Caco-2 (cell line): ENCODE measurements at regions not wholly inside any gene's neighbourhood (a gene's known extent, or its start where the extent isn't known, plus 50 kb on each side); places are given as distances from the start of the nearest gene placed in this dataset.
A peak's percentile ranks its signal among the peaks of the same experiment; 100 is the strongest.

Experiments used
- BruUV-seq: library from RNA; stranded (reverse); fragments of 400-500 nt; replicated peaks from 2 replicates; lab custom pipeline; 2021; lab: Mats Ljungman, UMichigan
- CTCF ChIA-PET: fragments of 300-600 bp; sonication (Branson Sonifier 250); formaldehyde crosslinking; loops from one replicate; lab custom pipeline; 2022; ENCODE audit warnings: antibody characterized with exemption; lab: Charles Lee
- POLR2A ChIA-PET: fragments of 300-600 bp; sonication (Branson Sonifier 250); formaldehyde crosslinking; loops from one replicate; lab custom pipeline; 2022; ENCODE audit warnings: antibody characterized with exemption; lab: Charles Lee
- DNase-seq, 2 experiments: peaks; one replicate each; pipeline versions ENCODE4 v3.0.0 to v3.0.0-alpha.2; 2020 to 2022
- H3K27me3 ChIP-seq: replicated peaks from 2 replicates; pipeline ENCODE4 v1.6.0; 2011; ENCODE audit warnings: low read length; ENCODE audit not compliant: control insufficient read depth, insufficient read depth
- H3K36me3 ChIP-seq: 2 replicates; pipeline ENCODE4 v1.5.1; 2011; ENCODE audit warnings: low read length; ENCODE audit not compliant: control insufficient read depth, insufficient read depth
- H3K4me1 ChIP-seq: fragments of 250-450 bp; sonication (Bioruptor Pico); 2 replicates; pipeline ENCODE4 v1.5.1; 2020; ENCODE audit warnings: mild to moderate bottlenecking
- H3K4me3 ChIP-seq: 2 replicates; pipeline ENCODE4 v1.5.1; 2011; ENCODE audit warnings: low read depth, mild to moderate bottlenecking, control low read depth, low read length
- H3K9me3 ChIP-seq: fragments of 250-450 bp; sonication (Bioruptor Pico); 2 replicates; pipeline ENCODE4 v1.5.1; 2020; ENCODE audit warnings: mild to moderate bottlenecking, moderate library complexity
- H3K27ac Mint-ChIP-seq: one replicate; pipeline ENCODE4 v1.8.0; 2022; ENCODE audit warnings: mixed read lengths; ENCODE audit not compliant: unreplicated experiment
- H3K27me3 Mint-ChIP-seq: one replicate; pipeline ENCODE4 v1.8.0; 2022; ENCODE audit warnings: mixed read lengths; ENCODE audit not compliant: insufficient read depth, unreplicated experiment
- H3K36me3 Mint-ChIP-seq: one replicate; pipeline ENCODE4 v1.8.0; 2022; ENCODE audit warnings: mild to moderate bottlenecking, mixed read lengths; ENCODE audit not compliant: insufficient read depth, unreplicated experiment
- H3K4me1 Mint-ChIP-seq: one replicate; pipeline ENCODE4 v1.8.0; 2022; ENCODE audit warnings: low read depth, mixed read lengths; ENCODE audit not compliant: unreplicated experiment
- H3K4me3 Mint-ChIP-seq: one replicate; pipeline ENCODE4 v1.8.0; 2022; ENCODE audit warnings: mild to moderate bottlenecking, moderate library complexity, mixed read lengths; ENCODE audit not compliant: unreplicated experiment
- H3K9me3 Mint-ChIP-seq: one replicate; pipeline ENCODE4 v1.8.0; 2022; ENCODE audit warnings: mixed read lengths; ENCODE audit not compliant: unreplicated experiment
- intact Hi-C: fragments of 100-400 bp; cut with micrococcal nuclease; formaldehyde crosslinking; loops from one replicate; pipeline ENCODE4 v1.10.0; 2022; ENCODE audit not compliant: unreplicated experiment
- TF ChIP-seq, protein P1 (sequence below), 2 experiments: fragments of 200-600 bp in 1 of 2; IDR thresholded peaks; 1 replicate in 1 of 2; 2 replicates in 1 of 2; pipeline versions ENCODE4 v1.5.1 to v1.8.0; 2011 to 2022; ENCODE audit warnings: antibody characterized with exemption in 1 of 2, control low read depth in 1 of 2, inconsistent platforms in 1 of 2, low read depth in 1 of 2, low read length in 1 of 2, mild to moderate bottlenecking in 1 of 2, moderate library complexity in 1 of 2; ENCODE audit not compliant: insufficient read depth in 1 of 2, severe bottlenecking in 1 of 2, unreplicated experiment in 1 of 2

DNA sequence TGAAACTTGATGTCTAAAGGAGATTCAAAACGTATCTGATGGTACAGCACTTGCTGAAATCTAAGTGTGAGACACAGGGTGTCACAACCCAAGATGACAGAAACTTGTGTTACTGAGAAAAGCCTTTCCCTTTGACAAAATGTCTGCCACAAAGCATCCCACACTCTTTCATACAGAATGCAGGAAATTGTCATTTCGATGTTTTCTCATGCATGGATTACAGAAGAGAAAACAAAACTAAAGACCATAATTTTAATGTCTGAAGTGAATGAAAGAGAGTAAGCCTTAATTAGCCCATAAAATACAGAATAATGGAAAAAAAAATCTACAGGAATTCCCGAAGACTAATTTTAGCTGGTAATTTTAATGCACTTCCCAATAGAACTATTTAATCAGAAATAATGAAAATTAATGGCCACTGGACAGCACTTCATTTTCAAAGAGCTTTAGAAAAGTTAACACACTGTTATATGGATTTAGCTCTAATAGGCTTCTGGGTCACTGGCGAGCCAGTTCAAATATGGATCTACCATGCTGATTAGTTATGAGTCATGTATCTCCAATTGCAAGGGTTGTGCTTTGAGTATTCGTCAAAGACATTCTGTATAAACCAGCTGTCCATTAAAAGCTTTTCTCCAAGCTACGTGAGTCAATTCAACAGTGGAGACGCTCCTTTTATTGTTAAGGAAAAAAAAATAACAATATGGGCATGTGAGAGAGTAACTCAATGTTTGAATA is 656.7 kb downstream of the SLC16A7 start:
- CTCF ChIA-PET, result no interaction called here
- TF ChIP-seq, protein P1, sequence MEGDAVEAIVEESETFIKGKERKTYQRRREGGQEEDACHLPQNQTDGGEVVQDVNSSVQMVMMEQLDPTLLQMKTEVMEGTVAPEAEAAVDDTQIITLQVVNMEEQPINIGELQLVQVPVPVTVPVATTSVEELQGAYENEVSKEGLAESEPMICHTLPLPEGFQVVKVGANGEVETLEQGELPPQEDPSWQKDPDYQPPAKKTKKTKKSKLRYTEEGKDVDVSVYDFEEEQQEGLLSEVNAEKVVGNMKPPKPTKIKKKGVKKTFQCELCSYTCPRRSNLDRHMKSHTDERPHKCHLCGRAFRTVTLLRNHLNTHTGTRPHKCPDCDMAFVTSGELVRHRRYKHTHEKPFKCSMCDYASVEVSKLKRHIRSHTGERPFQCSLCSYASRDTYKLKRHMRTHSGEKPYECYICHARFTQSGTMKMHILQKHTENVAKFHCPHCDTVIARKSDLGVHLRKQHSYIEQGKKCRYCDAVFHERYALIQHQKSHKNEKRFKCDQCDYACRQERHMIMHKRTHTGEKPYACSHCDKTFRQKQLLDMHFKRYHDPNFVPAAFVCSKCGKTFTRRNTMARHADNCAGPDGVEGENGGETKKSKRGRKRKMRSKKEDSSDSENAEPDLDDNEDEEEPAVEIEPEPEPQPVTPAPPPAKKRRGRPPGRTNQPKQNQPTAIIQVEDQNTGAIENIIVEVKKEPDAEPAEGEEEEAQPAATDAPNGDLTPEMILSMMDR (IDR thresholded peaks at IDR 0.05; ENCODE audit: insufficient read depth in 1 of 2, low read depth in 1 of 2, low read length in 1 of 2, severe bottlenecking in 1 of 2, unreplicated experiment in 1 of 2), result no peak
- no peaks in the 10 kb centered on the region for H3K36me3 ChIP-seq
- peaks cover 6% of the 10 kb centered on the region for H3K4me1 Mint-ChIP-seq
- no peaks in the 10 kb centered on the region for H3K27me3 Mint-ChIP-seq
- POLR2A ChIA-PET, result no interaction called here
- no peak for DNase-seq
- H3K4me3 ChIP-seq, result no peak overlapping the region
- H3K27me3 ChIP-seq, result no peaks in the 10 kb centered on the region
- no peak overlapping the region for H3K27ac Mint-ChIP-seq
- no peaks in the 10 kb centered on the region for H3K9me3 Mint-ChIP-seq
- no peaks in the 10 kb centered on the region for H3K4me1 ChIP-seq
- intact Hi-C loops, result no loop called here
- BruUV-seq, result no TSS peak
- H3K9me3 ChIP-seq, result no peaks in the 10 kb centered on the region
- no peak overlapping the region for H3K4me3 Mint-ChIP-seq
- no peaks in the 10 kb centered on the region for H3K36me3 Mint-ChIP-seq

DNA sequence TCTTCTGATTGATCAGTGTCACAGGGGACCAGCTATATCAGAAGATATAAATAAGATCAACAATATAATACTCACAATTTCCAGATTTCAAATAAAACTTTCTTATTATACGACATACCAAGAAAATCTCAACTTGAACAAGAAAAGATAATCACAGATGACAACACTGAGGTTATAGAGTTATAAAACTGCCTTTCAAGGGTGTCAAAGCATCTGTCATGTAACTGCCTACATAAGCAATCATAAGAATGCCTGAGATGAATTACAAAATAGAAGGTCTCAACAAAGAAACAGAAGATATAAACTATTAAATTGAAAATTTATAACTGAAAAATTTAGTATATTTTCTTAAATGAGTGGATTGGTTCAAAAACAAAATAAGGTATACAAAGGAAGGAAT is 659.2 kb downstream of the SLC16A7 start:
- BruUV-seq, result no TSS peak
- Histone ChIP-seq H3K36me3 (no peaks in the 10 kb centered on the region), H3K9me3 (no peaks in the 10 kb centered on the region), H3K4me1 (no peaks in the 10 kb centered on the region), H3K27me3 (no peaks in the 10 kb centered on the region), H3K4me3 (no peak overlapping the region)
- ChIA-PET POLR2A (no interaction called here), CTCF (no interaction called here)
- no peak overlapping the region for H3K4me3 Mint-ChIP-seq
- no peak for DNase-seq
- H3K9me3 Mint-ChIP-seq, result no peaks in the 10 kb centered on the region
- peaks cover 6% of the 10 kb centered on the region for H3K4me1 Mint-ChIP-seq
- intact Hi-C loops, result no loop called here
- TF ChIP-seq, protein P1 (IDR thresholded peaks at IDR 0.05; ENCODE audit: insufficient read depth in 1 of 2, low read depth in 1 of 2, low read length in 1 of 2, severe bottlenecking in 1 of 2, unreplicated experiment in 1 of 2), result no peak
- H3K27me3 Mint-ChIP-seq, result no peaks in the 10 kb centered on the region
- no peak overlapping the region for H3K27ac Mint-ChIP-seq
- no peaks in the 10 kb centered on the region for H3K36me3 Mint-ChIP-seq

DNA sequence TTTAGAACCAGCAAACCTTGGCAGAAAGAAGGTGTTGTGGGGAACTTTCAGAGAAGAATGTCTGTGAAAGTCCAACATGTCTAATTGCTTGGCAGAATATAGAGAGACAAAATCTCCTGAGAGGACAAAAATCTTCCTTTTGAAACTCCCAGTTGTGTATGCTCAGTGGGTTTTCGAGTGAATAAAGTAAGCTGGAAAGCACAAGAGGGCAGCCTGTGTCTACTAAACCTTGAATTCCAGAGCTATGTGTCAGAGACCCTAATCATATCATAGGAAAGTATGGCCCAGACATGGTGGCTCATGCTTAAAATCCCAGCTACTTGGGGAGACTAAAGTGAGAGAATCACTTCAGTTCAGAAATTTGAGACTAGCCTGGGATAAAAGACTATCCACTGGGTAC is 661.2 kb downstream of the SLC16A7 start:
- DNase-seq, result peak; percentile 35 to 38
- Histone ChIP-seq H3K4me1 (no peaks in the 10 kb centered on the region), H3K9me3 (no peaks in the 10 kb centered on the region), H3K36me3 (no peaks in the 10 kb centered on the region), H3K4me3 (no peak overlapping the region), H3K27me3 (no peaks in the 10 kb centered on the region)
- TF ChIP-seq, protein P1 (IDR thresholded peaks at IDR 0.05; ENCODE audit: insufficient read depth in 1 of 2, low read depth in 1 of 2, low read length in 1 of 2, severe bottlenecking in 1 of 2, unreplicated experiment in 1 of 2), result peak in 1 of 2 experiments; percentile 22
- no TSS peak for BruUV-seq
- intact Hi-C loops, result loop anchor here (1.0 kb wide), 1 partner anchor 237 kb away; no protein-coding TSS in a partner anchor
- Mint-ChIP-seq H3K36me3 (no peaks in the 10 kb centered on the region), H3K27me3 (no peaks in the 10 kb centered on the region), H3K4me3 (no peak overlapping the region), H3K27ac (no peak overlapping the region), H3K4me1 (peaks cover 6% of the 10 kb centered on the region), H3K9me3 (no peaks in the 10 kb centered on the region)
- ChIA-PET POLR2A (no interaction called here), CTCF (interaction anchor here (1.3 to 1.5 kb wide), 2 partner anchors 9 to 237 kb away, joined by 3 to 29 read pairs; no protein-coding TSS in a partner anchor)
